PC-3 (cell line): ENCODE measurements at regions not wholly inside any gene's neighbourhood (a gene's known extent, or its start where the extent isn't known, plus 50 kb on each side); places are given as distances from the start of the nearest gene placed in this dataset.

Source experiments
- ATAC-seq: fragments of 200-7000 bp; cut with Tn5 transposase; 2 replicates; pipeline ENCODE4 v1.9.1; 2020; ENCODE audit warnings: mild to moderate bottlenecking, moderate library complexity
- BruUV-seq: library from RNA; stranded (reverse); fragments of 400-500 nt; replicated peaks from 2 replicates; lab custom pipeline; 2021; lab: Mats Ljungman, UMichigan
- CTCF ChIA-PET: fragments of 300-600 bp; sonication (Branson Sonifier 250); formaldehyde crosslinking; loops from one replicate; lab custom pipeline; 2022; ENCODE audit warnings: antibody characterized with exemption; lab: Charles Lee
- POLR2A ChIA-PET: fragments of 300-600 bp; sonication (Branson Sonifier 250); formaldehyde crosslinking; loops from one replicate; lab custom pipeline; 2022; ENCODE audit warnings: antibody characterized with exemption; ENCODE audit not compliant: unreplicated experiment; lab: Charles Lee
- DNase-seq: peaks from one replicate; pipeline ENCODE4 v3.0.0-alpha.2; 2015
- H2AFZ ChIP-seq: fragments of 300-600 bp; sonication (generic); 2 replicates; pipeline ENCODE4 v1.6.0; 2016; ENCODE audit warnings: antibody characterized with exemption, low read length
- H3F3A ChIP-seq: fragments of 300-600 bp; sonication (generic); one replicate; pipeline ENCODE4 v1.6.0; 2017; ENCODE audit warnings: antibody characterized with exemption, low read length, control low read depth, mild to moderate bottlenecking; ENCODE audit not compliant: unreplicated experiment
- H3K27ac ChIP-seq: fragments of 300-600 bp; sonication (generic); 2 replicates; pipeline ENCODE4 v1.5.1; 2016; ENCODE audit warnings: mild to moderate bottlenecking, low read length
- H3K27me3 ChIP-seq: fragments of 300-600 bp; sonication (generic); 2 replicates; pipeline ENCODE4 v1.6.1; 2016; ENCODE audit warnings: low read length, mixed read lengths
- H3K36me3 ChIP-seq: fragments of 300-600 bp; sonication (generic); 2 replicates; pipeline ENCODE4 v1.6.1; 2016; ENCODE audit warnings: low read depth, mixed run types, low read length, mixed read lengths
- H3K4me1 ChIP-seq: fragments of 300-600 bp; sonication (generic); 2 replicates; pipeline ENCODE4 v1.5.1; 2016; ENCODE audit warnings: low read length; ENCODE audit not compliant: insufficient read depth
- H3K4me2 ChIP-seq: fragments of 300-600 bp; sonication (generic); 2 replicates; pipeline ENCODE4 v1.6.0; 2016; ENCODE audit warnings: low read length
- H3K4me3 ChIP-seq: fragments of 300-600 bp; sonication (generic); 2 replicates; pipeline ENCODE4 v1.5.1; 2016; ENCODE audit warnings: mild to moderate bottlenecking, low read length, mixed read lengths
- H3K79me2 ChIP-seq: fragments of 300-600 bp; sonication (generic); 2 replicates; pipeline ENCODE4 v1.6.1; 2017; ENCODE audit warnings: low read length, mixed read lengths
- H3K9ac ChIP-seq: fragments of 300-600 bp; sonication (generic); 2 replicates; pipeline ENCODE4 v1.6.0; 2016; ENCODE audit warnings: mild to moderate bottlenecking, low read length
- H3K9me2 ChIP-seq: fragments of 300-600 bp; sonication (generic); replicated peaks from 2 replicates; pipeline ENCODE4 v1.6.1; 2016; ENCODE audit warnings: mixed run types, low read length, mixed read lengths
- H3K9me3 ChIP-seq: fragments of 300-600 bp; sonication (generic); 2 replicates; pipeline ENCODE4 v1.6.1; 2016; ENCODE audit warnings: low read length, mixed read lengths
- H4K20me1 ChIP-seq: fragments of 300-600 bp; sonication (generic); 2 replicates; pipeline ENCODE4 v1.6.1; 2016; ENCODE audit warnings: low read length, mixed read lengths
- CTCF ChIP-seq: fragments of 300-600 bp; sonication (generic); conservative IDR thresholded peaks from 2 replicates; pipeline ENCODE4 v1.5.1; 2017; ENCODE audit warnings: antibody characterized with exemption, low read depth, mild to moderate bottlenecking, low read length
- EZH2 ChIP-seq: fragments of 300-600 bp; sonication (generic); IDR thresholded peaks from one replicate; pipeline ENCODE4 v1.6.1; 2017; ENCODE audit warnings: antibody characterized with exemption, mild to moderate bottlenecking, low read length; ENCODE audit not compliant: unreplicated experiment
- EZH2phosphoT487 ChIP-seq: fragments of 300-600 bp; sonication (generic); IDR thresholded peaks from 2 replicates; pipeline ENCODE4 v1.6.1; 2018; ENCODE audit warnings: mild to moderate bottlenecking, antibody characterized with exemption, low read length, borderline replicate concordance
- intact Hi-C: fragments of 100-400 bp; cut with micrococcal nuclease; formaldehyde crosslinking; loops from 2 replicates; pipeline ENCODE4 v1.9.0; 2023

- Histone ChIP-seq H3K9me2 (no peaks in the 10 kb centered on the region), H4K20me1 (no peaks in the 10 kb centered on the region), H3K9me3 (peaks cover under 1% of the 10 kb centered on the region; the same call in 1 of the 2 replicates), H3K36me3 (no peaks in the 10 kb centered on the region), H3K27ac (no peak overlapping the region), H3K4me2 (peak overlapping the region; percentile 53), H3K9ac (no peak overlapping the region), H3K79me2 (no peaks in the 10 kb centered on the region), H3F3A (no peaks in the 10 kb centered on the region), H3K4me3 (no peak overlapping the region), H3K4me1 (peaks cover 10% of the 10 kb centered on the region; the same call in 1 of the 2 replicates), H3K27me3 (no peaks in the 10 kb centered on the region), H2AFZ (0 out of 2 replicates have a peak overlapping the region, but pooled peaks have one; percentile 17)
- DNase-seq (peak; percentile 52), ATAC-seq (peak; percentile 87)
- intact Hi-C loops, result loop anchor here (10.0 kb wide), 3 partner anchors 167 to 307 kb away; no protein-coding TSS in a partner anchor
- CTCF ChIA-PET, result no interaction called here
- no peak for TF ChIP-seq EZH2
- POLR2A ChIA-PET, result no interaction called here
- BruUV-seq, result no TSS peak
Measured at GRCh38 chr21:21682172-21682571, 684.0 kb downstream of the NCAM2 start.

- no peaks in the 10 kb centered on the region for H3K9me2 ChIP-seq
- H3K4me2 ChIP-seq, result 0 out of 2 replicates have a peak overlapping the region, but pooled peaks have one; percentile 4
- TF ChIP-seq CTCF (peak; percentile 67), EZH2 (no peak)
- H3K27me3 ChIP-seq, result no peaks in the 10 kb centered on the region
- H3K9me3 ChIP-seq, result 0 out of 2 replicates have a peak, but pooled peaks cover 4% of the 10 kb centered on the region
- H2AFZ ChIP-seq, result peak overlapping the region; percentile 11; the same call in 1 of the 2 replicates
- no peaks in the 10 kb centered on the region for H3K4me1 ChIP-seq
- CTCF ChIA-PET, result interaction anchor here (0.7 kb wide), 1 partner anchor 79 kb away, joined by 3 read pairs; no protein-coding TSS in a partner anchor
- peak; percentile 75 for ATAC-seq
- H3K36me3 ChIP-seq, result no peaks in the 10 kb centered on the region
- DNase-seq, result peak; percentile 46
- H3K4me3 ChIP-seq, result no peak overlapping the region
- no peaks in the 10 kb centered on the region for H4K20me1 ChIP-seq
- H3F3A ChIP-seq, result no peaks in the 10 kb centered on the region
- no TSS peak for BruUV-seq
- intact Hi-C loops, result loop anchor here (1.0 to 10.0 kb wide), 8 partner anchors 174 to 1103 kb away; no protein-coding TSS in a partner anchor
- no peak overlapping the region for H3K9ac ChIP-seq
- H3K79me2 ChIP-seq, result no peaks in the 10 kb centered on the region
- no peak overlapping the region for H3K27ac ChIP-seq
- POLR2A ChIA-PET, result no interaction called here
Measured at GRCh38 chr21:21688889-21689288, 690.7 kb downstream of the NCAM2 start.

GRCh38 chr21:21690068-21690665 lies 692.0 kb downstream of the NCAM2 start:
- H3K9me2 ChIP-seq, result no peaks in the 10 kb centered on the region
- no peak overlapping the region for H3K9ac ChIP-seq
- BruUV-seq, result no TSS peak
- H3K27me3 ChIP-seq, result no peaks in the 10 kb centered on the region
- no peak for TF ChIP-seq CTCF
- TF ChIP-seq EZH2, result no peak
- TF ChIP-seq EZH2phosphoT487, result no peak
- no peaks in the 10 kb centered on the region for H4K20me1 ChIP-seq
- H3K27ac ChIP-seq, result no peak overlapping the region
- intact Hi-C loops, result no loop called here
- POLR2A ChIA-PET, result no interaction called here
- no peak overlapping the region for H3K4me2 ChIP-seq
- no peak overlapping the region for H3K4me3 ChIP-seq
- H2AFZ ChIP-seq, result no peak overlapping the region
- ATAC-seq (no peak), DNase-seq (no peak)
- H3F3A ChIP-seq, result no peaks in the 10 kb centered on the region
- CTCF ChIA-PET, result no interaction called here
- no peaks in the 10 kb centered on the region for H3K79me2 ChIP-seq
- no peaks in the 10 kb centered on the region for H3K36me3 ChIP-seq
- H3K4me1 ChIP-seq, result no peaks in the 10 kb centered on the region
- 0 out of 2 replicates have a peak, but pooled peaks cover 5% of the 10 kb centered on the region for H3K9me3 ChIP-seq
